Stimulated activated CD4-positive, alpha-beta T cell treated with anti-CD3 and anti-CD28 coated beads, Interleukin-1b, Interleukin-23, amount 100 ng/mL, for 48 hours (primary cell): ENCODE measurements at regions not wholly inside any gene's neighbourhood (a gene's known extent, or its start where the extent isn't known, plus 50 kb on each side); places are given as distances from the start of the nearest gene placed in this dataset.
"Not testable (repeated sequence)": the region's sequence is repeated elsewhere in the genome, so short reads cannot be mapped to it uniquely, and the experiment has no call there.

Experiments
- DNase-seq: peaks from one replicate; pipeline ENCODE4 v3.0.0-alpha.2; 2020

DNA sequence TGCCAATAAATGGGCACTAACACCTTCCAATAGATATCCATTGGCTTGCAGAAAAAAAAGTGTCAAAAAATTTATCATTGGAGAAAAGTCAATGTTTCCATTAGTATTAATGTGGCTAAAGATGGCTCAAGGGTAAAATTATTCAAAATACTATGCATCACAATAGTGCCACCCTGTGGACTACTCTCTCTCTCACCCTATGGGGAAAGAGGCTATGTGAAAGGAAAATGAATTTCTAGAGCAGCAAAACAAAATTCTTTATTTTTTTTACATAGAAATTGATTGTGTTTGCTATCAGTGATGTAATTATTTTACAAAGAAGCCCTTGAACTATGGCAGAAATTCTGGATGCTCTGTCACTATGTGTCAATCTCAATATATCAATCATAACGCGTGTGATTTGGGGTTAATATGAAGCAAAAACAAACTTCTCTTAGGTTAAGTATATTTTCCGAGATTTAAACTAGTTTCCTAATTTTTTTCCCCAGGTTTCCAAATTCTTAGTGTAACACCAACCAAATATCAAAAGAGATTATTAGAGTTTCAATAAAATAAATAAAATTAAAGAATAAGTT lies 193.9 kb downstream of the USP22 start:
- not testable (repeated sequence) for DNase-seq

DNA sequence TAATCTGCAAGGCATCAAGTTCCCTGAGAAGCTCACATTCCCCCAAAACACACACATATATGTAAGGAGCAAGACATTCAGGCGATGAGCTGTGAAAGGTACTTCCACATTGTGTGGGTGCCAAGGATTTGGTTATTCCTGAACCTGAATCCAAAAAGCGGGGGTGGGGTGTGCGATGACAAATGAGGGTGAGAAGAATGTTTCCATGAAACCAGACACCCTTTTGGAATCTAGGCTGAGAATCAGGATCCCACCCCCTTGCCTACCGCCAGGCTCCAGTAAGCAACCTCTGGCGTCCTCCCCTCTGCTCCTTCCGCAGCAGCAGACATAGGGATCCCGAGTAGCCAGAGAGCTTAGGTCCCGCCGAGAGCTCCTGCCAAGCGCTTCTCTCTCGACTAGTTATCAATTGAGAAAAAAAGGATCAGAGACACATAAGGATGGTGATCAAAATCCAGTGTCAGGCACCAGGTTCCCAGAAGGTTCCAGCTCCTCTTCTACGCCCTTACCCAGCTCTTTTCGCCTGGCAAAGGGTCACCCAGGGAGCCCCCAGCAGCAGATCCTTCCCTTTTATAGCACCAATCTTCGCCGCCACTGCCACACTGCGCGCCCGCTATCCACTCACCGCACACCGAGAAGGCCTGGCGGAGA lies 191.1 kb downstream of the USP22 start:
- DNase-seq, result not testable (repeated sequence)

DNA sequence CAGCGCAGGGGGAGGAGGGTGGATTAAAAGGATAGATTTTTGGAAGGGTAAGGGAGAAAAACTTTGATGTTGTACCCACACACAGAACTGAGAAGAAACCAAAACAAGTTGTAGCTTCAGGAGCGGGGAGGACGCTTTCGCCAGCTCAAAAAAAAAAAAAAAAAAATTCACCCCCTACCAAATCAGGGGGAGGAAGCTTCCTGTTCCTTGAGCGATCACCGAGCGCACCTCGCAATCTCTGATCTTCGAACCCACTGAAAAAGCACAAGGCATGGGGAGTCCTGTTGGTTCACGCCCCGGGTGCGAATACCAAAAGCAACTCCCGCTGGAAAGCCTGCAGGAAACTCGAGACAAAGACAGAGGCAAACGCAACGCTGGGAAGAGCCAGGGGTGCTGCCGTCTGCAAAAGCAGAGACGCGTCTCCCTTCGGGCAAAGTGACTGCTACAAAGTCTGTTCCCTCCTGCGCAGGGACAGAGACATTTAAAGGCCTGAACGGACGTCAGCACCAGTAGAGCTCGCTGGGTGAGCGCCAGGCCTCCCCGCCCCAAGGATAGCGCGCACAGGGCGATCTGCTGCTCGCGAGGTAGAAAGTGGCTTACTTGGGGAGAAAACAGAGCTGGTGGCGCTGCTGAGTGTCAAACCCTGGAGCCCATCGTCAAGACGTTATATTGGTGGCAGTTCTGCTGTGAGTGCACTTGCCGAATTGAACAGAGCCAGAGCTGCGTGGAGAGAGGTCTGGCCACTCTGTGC lies 190.4 kb downstream of the USP22 start:
- peak; percentile 8 for DNase-seq

DNA sequence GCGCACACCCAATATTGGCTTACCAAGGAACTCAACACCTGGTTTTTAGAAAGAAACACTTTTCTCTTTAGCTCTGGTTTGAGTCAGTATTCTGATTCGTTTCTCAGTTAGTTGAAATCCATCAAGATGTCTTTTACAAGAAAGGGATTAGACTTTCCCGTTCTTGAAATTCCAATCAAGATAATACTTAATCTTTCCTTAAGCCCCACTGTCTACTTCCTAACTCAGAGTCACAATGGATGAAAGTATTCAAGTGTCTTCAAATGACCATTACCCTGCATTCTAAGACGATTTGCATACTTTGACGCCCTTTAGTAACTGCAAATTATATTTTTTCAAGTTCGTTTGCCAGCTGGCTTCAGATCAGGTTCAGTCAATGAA lies 189.8 kb downstream of the USP22 start:
- DNase-seq, result no peak

DNA sequence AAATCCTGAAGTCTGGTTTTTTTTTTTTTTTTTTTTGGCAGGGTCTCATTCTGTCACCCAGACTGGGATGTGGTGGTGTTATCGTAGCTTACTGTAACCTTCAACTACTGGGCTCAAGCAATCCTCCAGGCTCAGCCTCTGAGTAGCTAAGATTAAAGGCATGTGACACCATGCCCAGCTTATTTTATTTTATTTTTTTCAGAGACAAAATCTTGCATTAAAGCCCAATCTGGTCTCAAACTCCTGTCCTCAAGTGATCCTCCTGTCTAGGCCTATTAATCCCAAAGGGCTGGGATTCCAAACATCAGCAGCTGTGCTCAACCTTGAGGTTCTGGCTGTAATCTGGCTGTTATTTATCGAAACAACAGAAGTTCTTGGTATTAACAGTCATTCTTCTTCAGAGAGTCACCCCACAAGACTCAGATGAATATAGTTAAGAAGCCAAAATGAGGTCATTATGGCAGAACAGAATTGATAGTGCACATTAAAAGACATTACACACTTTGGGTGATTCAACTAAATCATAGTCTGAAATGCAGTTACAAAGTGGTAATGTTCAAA lies 186.8 kb downstream of the USP22 start:
- DNase-seq, result not testable (repeated sequence)

DNA sequence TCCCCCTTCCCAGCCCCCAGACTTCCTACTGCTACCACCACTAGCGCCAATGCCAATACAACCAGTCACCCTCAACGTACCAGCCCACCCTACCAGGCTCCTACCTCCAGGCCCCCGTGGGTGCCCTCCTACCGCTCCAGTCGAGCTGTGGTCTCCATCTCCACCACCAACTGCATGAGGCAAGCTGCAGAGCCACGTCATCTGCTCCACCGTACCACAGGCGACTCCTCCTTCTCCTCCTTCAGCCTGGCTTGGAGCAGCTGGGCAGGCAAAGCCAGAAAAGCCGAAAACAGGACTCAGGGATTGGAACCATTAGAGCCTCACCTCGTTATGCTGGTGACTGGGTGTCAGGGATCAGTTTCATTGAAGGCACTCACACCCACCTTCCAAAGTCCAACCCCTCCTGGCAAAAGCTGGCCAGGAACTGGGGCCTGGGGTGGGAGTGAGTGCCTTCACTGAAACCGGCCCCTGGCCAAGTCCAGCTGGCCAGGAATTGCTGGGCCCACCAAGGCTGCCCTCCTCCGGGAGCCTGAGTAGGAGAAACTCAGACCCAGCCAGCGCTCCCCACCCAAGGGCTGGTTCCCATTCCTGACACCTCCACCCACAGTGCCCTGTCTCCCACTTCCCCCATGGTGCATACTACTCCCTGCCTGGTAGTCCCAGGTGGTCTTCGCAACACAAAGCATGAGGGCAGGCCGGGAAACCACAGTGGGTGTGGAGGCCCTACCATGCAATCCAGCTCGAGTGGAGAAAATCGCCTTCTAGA lies 176.2 kb downstream of the USP22 start:
- not testable (repeated sequence) for DNase-seq

DNA sequence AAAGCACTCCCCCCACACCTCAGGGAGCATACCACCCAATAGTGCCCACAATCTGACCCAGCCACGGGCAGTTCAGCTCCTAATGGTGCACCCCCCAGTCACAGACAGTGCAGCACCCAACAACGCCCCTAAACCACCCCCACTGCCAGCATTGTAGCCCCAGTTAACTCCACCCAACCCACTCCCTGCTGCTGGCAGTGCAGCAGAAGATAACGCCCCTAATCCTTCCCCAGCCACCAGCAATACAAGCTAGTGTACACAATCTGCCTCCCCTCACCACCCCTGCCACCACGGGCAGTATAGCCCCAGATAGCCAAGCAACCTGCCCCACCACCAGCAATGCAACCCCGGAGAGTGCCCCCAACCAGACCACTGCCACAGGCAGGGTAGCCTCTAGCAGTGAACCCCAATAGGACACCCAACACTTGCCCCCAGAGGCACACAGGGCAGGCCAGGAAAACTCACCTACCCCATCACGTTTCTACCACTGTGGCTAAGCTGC lies 175.3 kb downstream of the USP22 start:
- not testable (repeated sequence) for DNase-seq

DNA sequence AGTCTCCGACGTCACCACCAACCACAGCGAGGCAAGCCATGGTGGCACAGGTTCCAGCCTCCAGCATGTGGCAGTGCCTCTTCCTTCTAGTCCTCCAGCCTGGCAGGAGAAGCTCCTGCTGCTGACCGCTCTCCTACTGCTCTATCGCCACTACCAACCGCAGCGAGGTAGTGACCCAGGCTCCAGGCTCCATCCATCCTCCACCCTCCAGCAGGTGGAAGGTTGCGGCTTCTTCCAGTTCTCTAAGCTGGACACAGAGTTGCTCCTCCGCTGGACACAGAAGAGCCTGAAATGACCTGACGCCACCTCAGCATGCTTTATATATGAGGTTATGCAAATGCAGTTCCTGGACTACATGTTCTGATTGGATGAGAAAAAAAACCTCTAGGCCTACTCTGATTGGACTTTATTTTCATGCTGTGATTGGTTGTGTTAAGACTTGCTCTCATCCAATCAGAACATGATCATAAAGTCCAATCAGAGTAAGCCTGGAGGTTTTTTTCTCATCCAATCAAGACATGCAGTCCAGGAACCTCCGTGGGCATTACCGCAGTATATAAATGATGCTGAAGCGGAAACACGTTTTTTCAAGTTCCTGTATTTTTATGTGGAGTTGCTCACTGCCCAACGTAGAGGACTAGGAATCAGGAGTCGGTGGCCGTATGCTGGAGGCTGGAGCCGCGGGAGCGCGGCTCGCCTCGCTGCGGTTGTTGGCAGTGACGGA lies 174.7 kb downstream of the USP22 start:
- DNase-seq, result not testable (repeated sequence)

DNA sequence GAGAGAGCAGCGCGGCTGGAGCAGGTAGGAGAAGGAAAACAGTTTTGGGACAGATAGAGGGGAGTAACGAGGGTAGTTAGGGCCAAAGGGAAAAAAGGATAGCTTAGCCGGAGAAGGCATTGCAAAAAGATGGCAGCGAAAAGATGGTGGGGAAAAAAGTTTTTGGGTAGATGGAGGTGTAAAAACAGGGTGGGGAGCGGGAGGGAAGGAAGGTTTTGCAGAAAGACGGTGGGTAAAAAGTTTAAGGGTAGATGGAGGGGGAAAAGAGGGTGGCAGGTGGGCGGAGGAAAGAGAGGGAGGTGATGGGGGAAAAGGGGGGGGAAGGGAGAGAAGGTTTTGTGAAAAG lies 174.2 kb downstream of the USP22 start:
- not testable (repeated sequence) for DNase-seq

DNA sequence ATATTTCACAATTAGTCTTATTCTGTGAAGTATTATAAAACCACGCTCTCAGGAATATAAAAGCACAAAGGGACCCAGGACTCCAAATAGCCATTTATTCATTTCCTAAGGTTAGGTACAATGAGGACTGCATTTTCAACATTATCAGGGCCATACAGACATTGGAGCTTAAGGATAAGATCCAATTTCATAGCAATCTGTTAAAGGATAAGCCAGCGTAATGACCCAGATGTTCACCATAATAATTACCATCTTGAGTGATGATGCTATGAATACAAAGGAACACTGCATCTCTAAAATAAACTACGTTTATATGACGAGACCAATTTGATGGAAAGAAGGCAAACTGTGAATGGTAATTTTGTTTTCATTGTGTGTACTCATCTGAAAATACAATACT lies 169.6 kb downstream of the USP22 start:
- DNase-seq, result not testable (repeated sequence)

DNA sequence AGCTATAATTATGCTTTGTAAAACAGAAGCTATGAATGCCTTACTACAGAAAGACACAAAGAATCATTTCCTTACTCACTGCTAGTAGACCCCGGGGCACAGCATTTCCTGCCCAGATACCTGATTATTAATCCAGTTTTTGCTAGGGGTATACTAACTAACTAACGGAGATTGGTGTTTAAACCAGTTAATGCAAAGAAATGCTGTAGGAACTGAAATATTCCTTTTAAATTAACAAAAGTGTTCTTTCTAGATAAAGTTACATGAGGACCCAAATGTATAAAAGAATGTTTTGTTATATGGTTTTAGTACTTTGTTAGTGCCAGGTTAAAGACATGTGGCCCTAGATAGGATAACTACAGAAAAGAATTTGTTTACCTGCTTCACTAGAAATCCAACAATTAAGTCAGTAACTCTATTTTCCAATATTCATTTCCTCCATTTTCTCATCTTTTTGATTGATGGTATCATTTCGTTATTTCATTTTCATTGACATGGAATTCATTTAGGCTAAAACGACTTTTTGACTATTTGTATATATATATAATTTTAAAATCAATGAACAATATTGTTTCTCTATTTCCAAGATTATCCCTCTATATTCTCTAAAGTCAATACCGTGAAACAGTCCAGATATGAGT lies 169.0 kb downstream of the USP22 start:
- DNase-seq, result not testable (repeated sequence)

DNA sequence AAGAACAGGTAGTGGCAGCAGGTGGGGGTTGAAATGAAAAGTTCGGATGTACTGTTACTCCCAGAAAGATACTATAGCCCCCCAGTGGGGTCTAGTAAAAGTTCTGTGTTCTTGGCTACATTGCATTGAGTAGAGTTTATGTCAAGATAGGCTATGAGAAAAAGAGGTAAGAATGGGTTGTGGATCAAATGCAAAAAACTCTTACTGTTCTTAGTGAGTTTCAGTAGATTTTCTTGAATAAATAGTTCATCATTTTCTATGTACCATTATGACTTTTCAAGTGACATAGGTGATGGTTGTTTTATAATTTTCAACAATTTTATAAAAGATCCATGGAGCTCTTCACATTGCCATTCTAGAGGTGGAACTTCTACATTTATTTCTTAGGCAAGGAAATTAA lies 165.4 kb downstream of the USP22 start:
- not testable (repeated sequence) for DNase-seq

DNA sequence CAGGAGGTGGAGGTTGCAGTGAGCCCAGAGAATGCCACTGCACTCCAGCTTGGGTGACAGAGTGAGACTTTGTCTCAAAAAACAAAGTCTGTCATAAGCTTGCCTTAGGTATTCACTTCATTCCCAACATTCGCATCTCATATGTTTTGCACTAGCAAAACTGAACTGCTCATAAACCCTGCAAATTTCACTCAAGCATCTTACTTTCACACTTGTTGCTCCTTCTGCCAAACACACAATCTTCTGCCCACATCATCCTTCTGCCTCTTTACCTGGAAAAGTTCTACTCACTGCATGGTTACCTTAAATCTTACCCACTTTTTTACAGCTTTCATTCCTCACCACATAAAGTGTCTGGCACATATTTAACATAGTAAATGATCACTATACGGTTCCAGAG lies 152.5 kb downstream of the USP22 start:
- DNase-seq, result no peak

DNA sequence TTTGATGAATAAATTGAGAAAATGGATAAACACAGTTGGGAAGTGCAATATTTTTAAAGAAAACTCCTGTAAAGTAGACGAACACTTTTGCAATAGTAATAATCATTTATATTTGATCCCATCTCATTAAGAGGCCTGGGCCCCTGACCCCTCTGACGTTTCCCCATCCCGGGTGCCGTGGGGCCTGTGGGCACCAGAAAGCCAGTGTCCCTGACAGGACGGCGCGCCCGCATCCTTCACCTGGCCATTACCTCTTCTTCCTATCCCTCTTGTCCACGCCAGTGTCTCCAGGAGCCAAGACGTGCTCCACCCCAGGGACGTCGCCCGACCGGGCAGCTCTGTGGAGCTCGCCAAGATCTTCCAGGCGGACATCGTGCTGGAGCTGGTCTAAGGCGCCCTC lies 147.4 kb downstream of the USP22 start:
- not testable (repeated sequence) for DNase-seq

DNA sequence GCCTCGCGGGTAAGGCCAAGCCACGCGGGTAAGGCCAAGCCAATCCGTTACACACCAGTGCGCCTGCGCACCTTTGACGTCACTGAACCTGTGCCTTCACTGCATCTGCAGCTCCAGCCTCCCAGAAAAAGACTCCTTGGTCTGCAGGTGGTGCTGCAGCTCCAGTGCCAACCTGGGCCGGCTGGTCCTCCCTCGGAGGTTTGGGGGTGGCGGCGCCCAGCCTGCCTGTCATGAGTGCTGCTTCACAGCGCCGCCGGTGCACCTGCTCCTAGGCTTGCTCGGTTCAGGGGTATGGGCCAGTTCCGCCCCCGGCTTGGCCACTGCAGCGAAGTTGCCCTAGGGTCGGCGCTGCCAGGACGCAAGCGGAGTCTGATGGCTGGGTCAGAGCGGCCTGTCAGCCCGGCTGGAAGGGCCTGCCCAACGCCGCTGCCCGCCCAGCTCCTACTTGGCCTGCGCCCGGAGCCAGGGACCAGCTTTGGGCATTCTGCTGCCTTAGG lies 146.6 kb downstream of the USP22 start:
- peak; percentile 60 for DNase-seq

DNA sequence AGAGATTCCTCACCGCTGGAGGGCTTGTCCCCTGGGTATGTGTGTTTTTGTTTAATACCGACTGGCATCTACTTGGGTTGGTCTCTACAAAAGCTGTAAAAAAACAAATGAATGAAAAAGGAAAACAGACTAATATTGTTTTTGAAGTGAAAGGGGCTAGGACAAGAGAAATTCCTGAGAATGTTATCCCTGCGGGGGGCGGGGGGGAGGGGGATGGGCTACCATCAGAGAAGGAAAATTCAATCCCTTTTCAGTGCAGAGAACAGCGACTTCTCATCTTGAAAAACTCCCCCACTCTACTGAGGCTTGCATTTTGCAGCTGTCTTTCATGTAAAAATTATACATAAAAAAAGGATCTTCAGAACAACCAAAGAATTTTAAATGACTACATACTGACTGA lies 144.1 kb downstream of the USP22 start:
- not testable (repeated sequence) for DNase-seq

DNA sequence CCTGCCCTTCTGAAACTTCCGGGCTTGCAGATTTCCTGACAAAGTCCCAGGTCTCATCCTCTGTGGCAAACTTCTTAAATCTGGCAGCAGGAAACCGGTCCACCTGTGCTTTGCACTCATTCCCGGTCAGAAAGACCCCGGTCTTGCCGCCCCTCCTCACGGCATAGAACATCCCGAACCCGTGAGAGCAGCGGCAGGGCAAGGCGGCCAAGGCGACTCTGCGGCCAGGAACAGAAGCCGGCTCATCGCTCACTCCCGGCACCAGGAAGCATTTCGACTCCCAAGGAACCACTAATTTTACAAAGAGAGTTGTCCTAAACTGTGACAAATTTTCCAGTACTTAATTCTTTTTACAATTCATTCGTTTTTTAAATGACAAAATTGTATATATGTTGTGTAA lies 140.3 kb downstream of the USP22 start:
- not testable (repeated sequence) for DNase-seq

DNA sequence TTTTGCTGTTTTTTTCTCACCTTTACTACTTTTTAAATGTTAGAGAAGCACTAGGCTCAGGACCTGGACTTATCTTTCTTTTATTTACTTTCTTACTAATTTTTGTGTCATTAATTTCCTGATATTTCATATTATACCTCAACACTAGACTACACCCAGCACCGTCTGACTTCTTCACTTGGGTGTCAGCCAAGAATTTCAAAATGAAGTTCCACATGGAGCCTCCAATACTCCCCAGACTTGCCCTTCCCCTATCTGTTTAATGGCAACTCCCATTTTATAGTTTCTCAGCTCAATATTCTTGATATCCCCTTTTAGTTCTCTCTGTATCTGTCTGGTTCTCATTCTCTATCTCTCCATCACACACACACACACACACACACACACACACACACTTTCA lies 139.3 kb downstream of the USP22 start:
- DNase-seq, result not testable (repeated sequence)

DNA sequence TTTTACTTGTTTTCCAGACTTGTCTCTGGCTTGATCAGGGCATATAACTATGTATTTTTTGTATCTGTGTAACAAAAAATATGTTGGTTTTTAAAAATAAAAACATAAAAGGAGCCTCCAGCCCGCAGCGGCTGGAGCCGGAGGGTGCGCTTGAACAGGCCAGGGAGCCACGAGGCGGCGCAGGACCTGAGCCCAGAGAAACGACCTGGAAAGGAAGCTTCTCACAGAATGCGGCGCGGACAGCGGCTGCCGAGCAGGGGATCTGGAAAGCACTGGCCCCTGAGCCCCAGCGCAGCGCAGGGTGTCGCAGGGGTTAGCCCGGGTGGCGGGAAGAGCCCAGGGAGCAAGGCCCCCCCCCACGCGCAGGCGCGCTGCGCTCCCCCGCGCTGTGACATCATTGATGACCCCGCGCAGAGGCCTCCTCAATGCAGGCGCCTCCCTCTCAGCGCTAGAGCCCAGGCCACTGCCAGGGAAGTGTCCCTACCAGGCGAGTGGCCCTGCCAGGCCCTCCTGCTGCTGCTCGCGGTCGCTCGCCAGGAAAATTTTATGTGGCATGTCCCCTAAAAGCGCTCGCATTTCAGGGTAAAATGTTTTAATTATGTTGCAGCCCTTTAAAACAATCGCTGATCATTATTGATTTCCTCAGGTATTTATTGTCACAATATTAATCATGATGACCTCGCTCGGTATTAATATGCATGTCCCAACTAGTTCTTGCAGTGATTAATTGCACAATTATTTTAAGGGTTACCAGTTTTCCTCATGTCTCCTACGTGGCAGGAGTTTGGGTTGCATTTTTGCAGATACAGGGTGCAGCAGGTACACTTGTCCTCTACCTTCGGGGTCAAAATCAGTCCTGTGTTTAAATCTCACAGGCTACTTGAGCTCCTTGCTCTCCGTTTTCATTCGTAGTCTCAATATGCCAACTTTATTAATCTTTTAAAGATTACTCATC lies 134.2 kb downstream of the USP22 start:
- peak; percentile 78 for DNase-seq

DNA sequence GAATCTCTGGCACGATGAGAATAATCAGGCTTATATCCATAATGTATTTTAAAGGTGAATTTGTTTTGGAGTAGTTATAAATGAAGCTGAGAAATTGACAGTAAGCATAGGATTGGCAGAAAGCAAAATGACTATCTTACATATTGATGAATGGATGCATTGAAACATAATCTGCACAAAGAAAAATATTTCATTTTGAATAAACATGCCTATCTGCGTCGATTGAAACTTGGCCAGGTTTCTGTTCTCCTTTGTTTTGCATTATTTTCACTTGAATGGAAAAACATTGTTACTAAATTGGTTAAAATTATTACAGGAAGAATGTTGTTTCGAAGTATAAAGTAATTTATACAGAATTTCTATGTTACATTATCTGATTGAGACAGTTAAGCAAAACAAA lies 128.2 kb downstream of the USP22 start:
- no peak for DNase-seq
